ENCODE measurements at regions not wholly inside any gene's neighbourhood (a gene's known extent, or its start where the extent isn't known, plus 50 kb on each side); places are given as distances from the start of the nearest gene placed in this dataset.

GRCh38 chr3:73271-73670 is 123.3 kb upstream of the CHL1 start:
- Histone ChIP-seq H3K4me3 (no peak overlapping the region), H3K4me1 (peaks cover 0 to 4% (median 0%) of the 10 kb centered on the region in 4 donors), H3K9me3 (no peaks in the 10 kb centered on the region), H3K27ac (peak overlapping the region; percentile 37 to 74 (median 56)), H3K27me3 (no peaks in the 10 kb centered on the region), H3K36me3 (no peaks in the 10 kb centered on the region)
- DNase-seq, result no peak
- in situ Hi-C loops (cut with MboI; ENCODE audit: low pct_ligation_motif_present in 1 of 4, low pct_unique_long_range_greater_than_20kb in 1 of 4, low sequenced_read_pairs in 3 of 4) (no loop called here), intact Hi-C loops (cut with DNase I; ENCODE audit: low total_unique reads) (no loop called here)
- 35 to 62% methylated on average over 2 of the region's 2 CpGs for WGBS, 2 donors (ENCODE audit: low coverage in 1 of 2)
- no peak for TF ChIP-seq CTCF (IDR thresholded peaks at IDR 0.05)
- no peak for TF ChIP-seq POLR2AphosphoS5 (IDR thresholded peaks at IDR 0.05)
- TF ChIP-seq POLR2A (IDR thresholded peaks at IDR 0.05), result no peak
- no peak for TF ChIP-seq EP300 (IDR thresholded peaks at IDR 0.05; ENCODE audit: low read depth)

DNA sequence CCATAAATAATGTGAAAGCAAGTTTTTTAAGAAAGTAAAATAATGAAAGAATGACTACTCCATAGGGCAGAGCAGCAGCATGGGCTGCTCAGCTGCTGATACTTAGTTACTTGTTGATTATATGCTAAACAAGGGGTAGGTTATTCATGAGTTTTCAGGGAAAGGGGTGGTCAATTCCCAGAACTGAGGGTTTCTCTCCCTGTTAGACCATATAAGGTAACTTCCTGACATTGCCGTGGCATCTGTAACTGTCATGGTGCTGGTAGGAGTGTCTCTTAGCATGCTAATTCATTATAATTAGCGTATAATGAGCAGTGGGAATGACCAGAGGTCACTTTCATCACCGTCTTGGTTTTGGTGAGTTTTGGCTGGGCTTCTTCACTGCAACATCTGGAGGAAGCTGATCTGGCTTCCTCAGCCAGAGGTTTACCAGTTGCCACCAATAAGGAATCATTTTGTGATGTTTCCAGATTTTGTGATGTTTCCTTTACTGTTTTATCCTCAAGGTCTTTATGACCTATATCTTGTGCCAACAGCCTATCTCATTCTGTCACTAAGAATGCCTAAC is 121.8 kb upstream of the CHL1 start:
- intact Hi-C loops (cut with DNase I; ENCODE audit: low total_unique reads) (no loop called here), in situ Hi-C loops (cut with MboI; ENCODE audit: low pct_ligation_motif_present in 1 of 4, low pct_unique_long_range_greater_than_20kb in 1 of 4, low sequenced_read_pairs in 3 of 4) (no loop called here)
- WGBS, 2 donors (ENCODE audit: low coverage in 1 of 2), result 78 to 83% methylated on average over 3 of the region's 3 CpGs
- Histone ChIP-seq H3K4me1 (peaks cover 0 to 4% (median 0%) of the 10 kb centered on the region in 4 donors), H3K36me3 (no peaks in the 10 kb centered on the region), H3K27me3 (no peaks in the 10 kb centered on the region), H3K4me3 (no peak overlapping the region), H3K9me3 (no peaks in the 10 kb centered on the region), H3K27ac (peak overlapping the region in 3 of 4 donors; percentile 46 to 74 (median 61))
- TF ChIP-seq CTCF (IDR thresholded peaks at IDR 0.05), result no peak
- DNase-seq, result no peak

DNA sequence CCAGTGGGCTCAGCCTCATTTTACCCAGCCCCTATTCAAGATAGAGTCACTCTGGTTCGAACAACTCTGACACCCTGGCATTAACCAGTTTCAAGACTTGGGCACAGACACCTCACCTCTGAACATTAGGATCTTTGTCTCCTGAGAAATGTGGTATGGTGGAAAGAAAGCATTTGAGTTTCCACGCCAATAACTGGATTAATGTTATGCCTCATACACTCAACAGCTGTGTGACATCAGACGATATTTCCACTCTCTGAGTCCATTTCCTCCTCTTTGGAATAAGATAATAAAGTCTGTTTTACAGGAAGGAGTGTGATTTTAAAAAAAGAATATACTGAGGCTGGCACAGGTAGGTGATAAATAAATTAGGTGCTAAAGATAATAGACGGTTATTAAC is 121.3 kb upstream of the CHL1 start:
- Histone ChIP-seq H3K4me1 (peaks cover 0 to 4% (median 0%) of the 10 kb centered on the region in 4 donors), H3K4me3 (no peak overlapping the region), H3K27ac (peak overlapping the region in 3 of 4 donors; percentile 46 to 74 (median 61)), H3K36me3 (no peaks in the 10 kb centered on the region), H3K27me3 (no peaks in the 10 kb centered on the region), H3K9me3 (no peaks in the 10 kb centered on the region)
- no peak for DNase-seq
- intact Hi-C loops (cut with DNase I; ENCODE audit: low total_unique reads), result no loop called here
- WGBS, 2 donors (ENCODE audit: low coverage in 1 of 2), result 55 to 60% methylated on average over 1 to 4 of the region's 4 CpGs
- peak in 2 of 3 donors; percentile 33 to 61 for TF ChIP-seq POLR2AphosphoS5 (IDR thresholded peaks at IDR 0.05)
- no peak for TF ChIP-seq CTCF (IDR thresholded peaks at IDR 0.05)
- TF ChIP-seq POLR2A (IDR thresholded peaks at IDR 0.05), result no peak
- in situ Hi-C loops (cut with MboI; ENCODE audit: low pct_ligation_motif_present in 1 of 4, low pct_unique_long_range_greater_than_20kb in 1 of 4, low sequenced_read_pairs in 3 of 4), result no loop called here

GRCh38 chr3:79542-79941 is 117.0 kb upstream of the CHL1 start:
- no peaks in the 10 kb centered on the region for H3K4me1 ChIP-seq
- H3K9me3 ChIP-seq, result no peaks in the 10 kb centered on the region
- no peak for TF ChIP-seq EP300 (IDR thresholded peaks at IDR 0.05; ENCODE audit: low read depth)
- no peak for TF ChIP-seq POLR2AphosphoS5 (IDR thresholded peaks at IDR 0.05)
- TF ChIP-seq CTCF (IDR thresholded peaks at IDR 0.05), result no peak
- no peak for TF ChIP-seq POLR2A (IDR thresholded peaks at IDR 0.05)
- intact Hi-C loops (cut with DNase I; ENCODE audit: low total_unique reads), result no loop called here
- H3K27ac ChIP-seq, result no peak overlapping the region
- no peaks in the 10 kb centered on the region for H3K27me3 ChIP-seq
- no peak for DNase-seq
- no peak overlapping the region for H3K4me3 ChIP-seq
- in situ Hi-C loops (cut with MboI; ENCODE audit: low pct_ligation_motif_present in 1 of 4, low pct_unique_long_range_greater_than_20kb in 1 of 4, low sequenced_read_pairs in 3 of 4), result no loop called here
- H3K36me3 ChIP-seq, result no peaks in the 10 kb centered on the region
- WGBS, 2 donors (ENCODE audit: low coverage in 1 of 2), result 47 to 56% methylated on average over 2 of the region's 2 CpGs
